ENCODE measurements at regions not wholly inside any gene's neighbourhood (a gene's known extent, or its start where the extent isn't known, plus 50 kb on each side); places are given as distances from the start of the nearest gene placed in this dataset.

GRCh38 chr5:61953913-61954312, 352.1 kb upstream of the KIF2A start:
- no peak for DNase-seq (ENCODE audit: low read depth in 2 of 2)

GRCh38 chr5:61964201-61964600, 341.8 kb upstream of the KIF2A start:
- no peak for DNase-seq (ENCODE audit: low read depth in 2 of 2)

GRCh38 chr5:61965069-61965468, 340.9 kb upstream of the KIF2A start:
- DNase-seq (ENCODE audit: low read depth in 2 of 2), result no peak

GRCh38 chr5:61965490-61965889, 340.5 kb upstream of the KIF2A start:
- DNase-seq (ENCODE audit: low read depth in 2 of 2), result no peak

GRCh38 chr5:61966296-61966955, 339.6 kb upstream of the KIF2A start:
- DNase-seq (ENCODE audit: low read depth in 2 of 2), result no peak

- DNase-seq (ENCODE audit: low read depth in 2 of 2), result no peak
These were observed 339.0 kb upstream of the KIF2A start for GRCh38 chr5:61966997-61967396.

- no peak for DNase-seq (ENCODE audit: low read depth in 2 of 2)
These were observed 338.3 kb upstream of the KIF2A start for GRCh38 chr5:61967681-61968080.

- DNase-seq (ENCODE audit: low read depth in 2 of 2), result no peak
These were observed 336.7 kb upstream of the KIF2A start for GRCh38 chr5:61969347-61969746.

- no peak for DNase-seq (ENCODE audit: low read depth in 2 of 2)
These were observed 336.3 kb upstream of the KIF2A start for GRCh38 chr5:61969755-61970154.

- DNase-seq (ENCODE audit: low read depth in 2 of 2), result no peak
These were observed 335.8 kb upstream of the KIF2A start for GRCh38 chr5:61970218-61970617.

GRCh38 chr5:61974680-61975079, 331.3 kb upstream of the KIF2A start:
- DNase-seq (ENCODE audit: low read depth in 2 of 2), result peak; percentile 4 to 5

- DNase-seq (ENCODE audit: low read depth in 2 of 2), result no peak
These were observed 324.1 kb upstream of the KIF2A start for GRCh38 chr5:61981886-61982285.

GRCh38 chr5:61991430-61991829, 314.6 kb upstream of the KIF2A start:
- DNase-seq (ENCODE audit: low read depth in 2 of 2), result no peak

GRCh38 chr5:61991866-61992265, 314.1 kb upstream of the KIF2A start:
- DNase-seq (ENCODE audit: low read depth in 2 of 2), result no peak

GRCh38 chr5:61993295-61993927, 312.6 kb upstream of the KIF2A start:
- DNase-seq (ENCODE audit: low read depth in 2 of 2), result no peak

GRCh38 chr5:61994171-61994570, 311.8 kb upstream of the KIF2A start:
- DNase-seq (ENCODE audit: low read depth in 2 of 2), result no peak

GRCh38 chr5:61995486-61995885, 310.5 kb upstream of the KIF2A start:
- DNase-seq (ENCODE audit: low read depth in 2 of 2), result no peak

- no peak for DNase-seq (ENCODE audit: low read depth in 2 of 2)
These were observed 306.6 kb upstream of the KIF2A start for GRCh38 chr5:61999371-61999770.

- DNase-seq (ENCODE audit: low read depth in 2 of 2), result no peak
These were observed 305.4 kb upstream of the KIF2A start for GRCh38 chr5:62000646-62001045.

GRCh38 chr5:62001640-62002039, 304.4 kb upstream of the KIF2A start:
- no peak for DNase-seq (ENCODE audit: low read depth in 2 of 2)

GRCh38 chr5:62002436-62002835, 303.6 kb upstream of the KIF2A start:
- DNase-seq (ENCODE audit: low read depth in 2 of 2), result no peak

- no peak for DNase-seq (ENCODE audit: low read depth in 2 of 2)
These were observed 300.5 kb upstream of the KIF2A start for GRCh38 chr5:62005551-62005950.

- no peak for DNase-seq (ENCODE audit: low read depth in 2 of 2)
These were observed 298.5 kb upstream of the KIF2A start for GRCh38 chr5:62007457-62007856.

All from stimulated activated CD4-positive, alpha-beta T cell treated with anti-CD3 and anti-CD28 coated beads, Interleukin-15, amount 100 ng/mL, for 48 hours (primary cell).